ENCODE measurements at regions not wholly inside any gene's neighbourhood (a gene's known extent, or its start where the extent isn't known, plus 50 kb on each side); places are given as distances from the start of the nearest gene placed in this dataset.
"Not testable (repeated sequence)": the region's sequence is repeated elsewhere in the genome, so short reads cannot be mapped to it uniquely, and the experiment has no call there.

- DNase-seq, result no peak
- intact Hi-C loops (cut with DNase I), result no loop called here
- TF ChIP-seq CTCF (IDR thresholded peaks at IDR 0.05), result no peak
- TF ChIP-seq POLR2A (IDR thresholded peaks at IDR 0.05), result no peak
- 74 to 87% methylated on average over 3 of the region's 3 CpGs for WGBS, 2 donors
- no peak overlapping the region for H3K4me3 ChIP-seq
- peaks cover 0 to 2% (median 0%) of the 10 kb centered on the region in 3 donors for H3K9me3 ChIP-seq
- H3K27ac ChIP-seq, result no peak overlapping the region
- H3K4me1 ChIP-seq, result peaks cover 0 to 19% (median 0%) of the 10 kb centered on the region in 3 donors
- no peaks in the 10 kb centered on the region for H3K36me3 ChIP-seq
- peaks cover 0 to 3% (median 0%) of the 10 kb centered on the region in 4 donors for H3K27me3 ChIP-seq
Observed at GRCh38 chr2:37573451-37574388, 97.7 kb downstream of the CDC42EP3 start.

GRCh38 chr2:37575780-37576179 lies 95.7 kb downstream of the CDC42EP3 start:
- no peak for TF ChIP-seq CTCF (IDR thresholded peaks at IDR 0.05)
- no peak for TF ChIP-seq POLR2A (IDR thresholded peaks at IDR 0.05)
- intact Hi-C loops (cut with DNase I), result no loop called here
- no peak overlapping the region for H3K27ac ChIP-seq
- H3K27me3 ChIP-seq, result no peaks in the 10 kb centered on the region
- peaks cover 0 to 6% (median 0%) of the 10 kb centered on the region in 3 donors for H3K9me3 ChIP-seq
- no peaks in the 10 kb centered on the region for H3K36me3 ChIP-seq
- no peak overlapping the region for H3K4me3 ChIP-seq
- H3K4me1 ChIP-seq, result no peaks in the 10 kb centered on the region
- WGBS, 2 donors, result 80 to 87% methylated on average over 1 of the region's 1 CpG
- no peak for DNase-seq

- H3K36me3 ChIP-seq; intact Hi-C loops (cut with DNase I); DNase-seq; H3K4me1 ChIP-seq; H3K27me3 ChIP-seq; H3K9me3 ChIP-seq; H3K4me3 ChIP-seq; H3K27ac ChIP-seq: not testable (repeated sequence)
- WGBS, 2 donors, result 91 to 92% methylated on average over 2 of the region's 2 CpGs
Observed at GRCh38 chr2:37576194-37576593, 95.2 kb downstream of the CDC42EP3 start.

- H3K27me3 ChIP-seq, result no peaks in the 10 kb centered on the region
- 67 to 76% methylated on average over 2 of the region's 2 CpGs for WGBS, 2 donors
- TF ChIP-seq POLR2A (IDR thresholded peaks at IDR 0.05) (no peak), CTCF (IDR thresholded peaks at IDR 0.05) (no peak)
- H3K9me3 ChIP-seq, result peaks cover 0 to 6% (median 0%) of the 10 kb centered on the region in 3 donors
- no peak overlapping the region for H3K4me3 ChIP-seq
- no peak for DNase-seq
- no peaks in the 10 kb centered on the region for H3K36me3 ChIP-seq
- no peaks in the 10 kb centered on the region for H3K4me1 ChIP-seq
- H3K27ac ChIP-seq, result no peak overlapping the region
- intact Hi-C loops (cut with DNase I), result no loop called here
Observed at GRCh38 chr2:37576831-37577230, 94.6 kb downstream of the CDC42EP3 start.

- no peak for TF ChIP-seq CTCF (IDR thresholded peaks at IDR 0.05)
- TF ChIP-seq POLR2A (IDR thresholded peaks at IDR 0.05), result no peak
- Histone ChIP-seq H3K9me3 (peaks cover 0 to 6% (median 0%) of the 10 kb centered on the region in 3 donors), H3K36me3 (no peaks in the 10 kb centered on the region), H3K27me3 (no peaks in the 10 kb centered on the region), H3K4me3 (no peak overlapping the region), H3K27ac (no peak overlapping the region), H3K4me1 (peaks cover 0 to 21% (median 9%) of the 10 kb centered on the region in 3 donors)
- WGBS, 2 donors, result 91 to 94% methylated on average over 3 of the region's 3 CpGs
- intact Hi-C loops (cut with DNase I), result no loop called here
- no peak for DNase-seq
Observed at GRCh38 chr2:37579192-37579713, 92.2 kb downstream of the CDC42EP3 start.

GRCh38 chr2:37579949-37580348 lies 91.5 kb downstream of the CDC42EP3 start:
- DNase-seq; H3K9me3 ChIP-seq; intact Hi-C loops (cut with DNase I); H3K27ac ChIP-seq; H3K4me3 ChIP-seq; H3K27me3 ChIP-seq; H3K36me3 ChIP-seq: not testable (repeated sequence)
- peaks cover 0 to 28% (median 11%) of the 10 kb centered on the region in 3 donors for H3K4me1 ChIP-seq
- WGBS, 2 donors, result 93 to 100% methylated on average over 2 to 3 of the region's 3 CpGs
